ENCODE measurements at regions not wholly inside any gene's neighbourhood (a gene's known extent, or its start where the extent isn't known, plus 50 kb on each side); places are given as distances from the start of the nearest gene placed in this dataset.

DNA sequence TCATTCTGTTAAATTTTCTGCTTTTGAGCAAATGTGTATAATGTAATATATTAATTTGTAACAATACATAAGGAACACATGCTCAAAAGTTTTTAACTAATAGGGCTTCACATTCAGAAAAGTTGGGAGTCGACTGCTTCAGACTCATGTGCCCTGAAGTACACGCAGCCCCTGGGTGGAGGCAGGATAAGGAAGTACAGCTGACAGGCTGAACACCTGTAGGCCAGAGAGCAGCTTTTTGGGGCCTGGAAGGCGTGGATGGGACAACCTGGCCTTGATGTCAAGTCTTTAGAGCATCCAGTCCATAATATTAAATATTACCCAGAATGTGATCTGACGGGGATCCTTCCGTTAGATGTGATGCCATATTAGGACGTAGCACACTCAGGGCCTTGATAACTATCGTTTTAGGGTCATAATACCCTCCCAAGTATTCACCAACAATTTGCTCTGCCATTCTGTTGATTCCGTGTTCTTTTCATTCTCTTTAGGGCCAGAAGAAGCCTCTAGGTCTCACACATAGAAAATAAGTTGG is 485.2 kb downstream of the SIPA1L2 start:
- TF ChIP-seq POLR2AphosphoS5 (IDR thresholded peaks at IDR 0.05; ENCODE audit: low read depth, low read length) (no peak), POLR2A (IDR thresholded peaks at IDR 0.05; ENCODE audit: low read depth, low read length) (no peak), TAF1 (IDR thresholded peaks at IDR 0.05; ENCODE audit: low read depth, low read length) (no peak), SPI1 (IDR thresholded peaks at IDR 0.05; ENCODE audit: low read depth, low read length) (no peak), PAX5 (IDR thresholded peaks at IDR 0.05; ENCODE audit: insufficient read depth, low read length, severe bottlenecking) (no peak)
